Endothelial cell of umbilical vein (primary cell): ENCODE measurements at regions not wholly inside any gene's neighbourhood (a gene's known extent, or its start where the extent isn't known, plus 50 kb on each side); places are given as distances from the start of the nearest gene placed in this dataset.

Source experiments
- BruUV-seq: library from RNA; stranded (reverse); fragments of 400-500 nt; replicated peaks from 2 replicates; lab custom pipeline; 2021; lab: Mats Ljungman, UMichigan
- CTCF ChIA-PET: fragments of 300-600, 350-600 bp; sonication (Branson Sonifier 250); formaldehyde crosslinking; loops from one replicate; lab custom pipeline; 2021; ENCODE audit warnings: antibody characterized with exemption, inconsistent platforms; lab: Charles Lee
- POLR2A ChIA-PET: fragments of 300-600, 350-600 bp; sonication (Branson Sonifier 250); formaldehyde crosslinking; loops from one replicate; lab custom pipeline; 2021; ENCODE audit warnings: antibody characterized with exemption, inconsistent platforms; lab: Charles Lee
- DNase-seq: peaks from one replicate; pipeline ENCODE4 v3.0.0-alpha.2; 2011; ENCODE audit warnings: low read depth, low spot score
- FAIRE-seq: peaks from 2 replicates; lab custom pipeline; 2011; peaks lifted over from hg19 to GRCh38; lab: Jason Lieb, UNC
- H2AFZ ChIP-seq: 2 replicates; pipeline ENCODE4 v1.6.0; 2012; ENCODE audit warnings: low read depth, low read length, control low read depth, inconsistent platforms
- H3K27ac ChIP-seq: 2 replicates; pipeline ENCODE4 v1.5.1; 2011; ENCODE audit warnings: low read depth, mild to moderate bottlenecking, control low read depth, low read length, moderate library complexity; ENCODE audit not compliant: insufficient read depth
- H3K27me3 ChIP-seq, 2 experiments: 2 replicates each; pipeline versions ENCODE4 v1.6.0 to v1.6.1; 2011; ENCODE audit warnings: low read length in 2 of 2, mixed read lengths in 1 of 2; ENCODE audit not compliant: control insufficient read depth in 2 of 2, insufficient read depth in 2 of 2
- H3K36me3 ChIP-seq, 2 experiments: 2 replicates in 1 of 2; 3 replicates in 1 of 2; pipeline ENCODE4 v1.5.1; 2011; ENCODE audit warnings: low read length in 2 of 2, mild to moderate bottlenecking in 1 of 2, moderate library complexity in 1 of 2; ENCODE audit not compliant: control insufficient read depth in 2 of 2, insufficient read depth in 2 of 2; ENCODE audit errors: extremely low read depth in 1 of 2
- H3K4me1 ChIP-seq: 3 replicates; pipeline ENCODE4 v1.5.1; 2011; ENCODE audit warnings: mild to moderate bottlenecking, low read length; ENCODE audit not compliant: control insufficient read depth, insufficient read depth; ENCODE audit errors: extremely low read depth
- H3K4me2 ChIP-seq: 2 replicates; pipeline ENCODE4 v1.6.1; 2011; ENCODE audit warnings: low read length, control low read depth, mixed read lengths; ENCODE audit not compliant: insufficient read depth
- H3K4me3 ChIP-seq, 3 experiments: fragments of 200-600 bp in 1 of 3; sonication (generic), shearing (Covaris generic) in 1 of 3; replicated peaks in 1 of 3; 2 replicates each; pipeline ENCODE4 v1.5.1; 2011 to 2016; ENCODE audit warnings: control low read depth in 3 of 3, low read length in 3 of 3, mild to moderate bottlenecking in 2 of 3, inconsistent platforms in 1 of 3, low read depth in 1 of 3, moderate library complexity in 1 of 3; ENCODE audit not compliant: insufficient read depth in 1 of 3
- H3K79me2 ChIP-seq: 2 replicates; pipeline ENCODE4 v1.6.0; 2012; ENCODE audit warnings: low read length, inconsistent platforms; ENCODE audit not compliant: control insufficient read depth, insufficient read depth
- H3K9ac ChIP-seq: replicated peaks from 2 replicates; pipeline ENCODE3; 2011; ENCODE audit warnings: low read length, control low read depth; ENCODE audit not compliant: insufficient read depth; ENCODE audit errors: extremely low read depth
- H3K9me1 ChIP-seq: replicated peaks from 3 replicates; pipeline ENCODE4 v1.6.0; 2011; ENCODE audit warnings: mild to moderate bottlenecking, low read length; ENCODE audit not compliant: control insufficient read depth, insufficient read depth; ENCODE audit errors: extremely low read depth
- H3K9me3 ChIP-seq: replicated peaks from 2 replicates; pipeline ENCODE4 v1.5.1; 2012; ENCODE audit warnings: low read length, inconsistent platforms; ENCODE audit not compliant: control insufficient read depth, insufficient read depth
- H4K20me1 ChIP-seq: replicated peaks from 2 replicates; pipeline ENCODE3; 2011; ENCODE audit warnings: mild to moderate bottlenecking, low read length; ENCODE audit not compliant: control insufficient read depth, insufficient read depth; ENCODE audit errors: extremely low read depth
- CTCF ChIP-seq, 2 donors: IDR thresholded peaks; 1 replicate in 1 of 2; 2 replicates in 1 of 2; pipeline ENCODE4 v1.5.1; 2011; ENCODE audit warnings: low read length in 2 of 2, mild to moderate bottlenecking in 2 of 2, moderate library complexity in 2 of 2, control low read depth in 1 of 2, inconsistent platforms in 1 of 2, low read depth in 1 of 2; ENCODE audit not compliant: insufficient read depth in 1 of 2; ENCODE audit errors: extremely low read depth in 1 of 2
- EZH2 ChIP-seq: IDR thresholded peaks from 2 replicates; pipeline ENCODE4 v1.6.1; 2012; ENCODE audit warnings: borderline replicate concordance, low read depth, mild to moderate bottlenecking, moderate library complexity, low read length, inconsistent platforms; ENCODE audit not compliant: severe bottlenecking
- FOS ChIP-seq: IDR thresholded peaks from 2 replicates; pipeline ENCODE4 v1.6.1; 2011; ENCODE audit warnings: mild to moderate bottlenecking, low read length, moderate library complexity, borderline replicate concordance; ENCODE audit not compliant: insufficient read depth
- GATA2 ChIP-seq: IDR thresholded peaks from 2 replicates; pipeline ENCODE4 v1.7.0; 2011; ENCODE audit warnings: low read depth, mild to moderate bottlenecking, moderate library complexity, mixed read lengths, low read length; ENCODE audit not compliant: insufficient read length, insufficient read depth
- JUN ChIP-seq: IDR thresholded peaks from 2 replicates; pipeline ENCODE4 v1.6.1; 2011; ENCODE audit warnings: borderline replicate concordance, low read depth; ENCODE audit not compliant: insufficient read length, insufficient read depth
- MYC ChIP-seq: IDR thresholded peaks from one replicate; pipeline ENCODE4 v1.6.1; 2011; ENCODE audit warnings: mild to moderate bottlenecking, low read depth, low read length
- POLR2A ChIP-seq: IDR thresholded peaks from 2 replicates; pipeline ENCODE4 v1.6.1; 2012; ENCODE audit warnings: low read depth, mild to moderate bottlenecking, control low read depth, low read length
- POLR2AphosphoS5 ChIP-seq: IDR thresholded peaks from 2 replicates; pipeline ENCODE4 v1.6.1; 2012; ENCODE audit warnings: low read depth, mild to moderate bottlenecking, control low read depth, low read length, moderate library complexity; ENCODE audit not compliant: insufficient read depth
- dilution Hi-C: fragments of 300-500 bp; cut with MboI; formaldehyde crosslinking; loops from one replicate; pipeline ENCODE4 v1.15.0; 2019; ENCODE audit warnings: low sequenced_read_pairs; ENCODE audit not compliant: extremely low pct_ligation_motif_present
- intact Hi-C: fragments of 100-400 bp; cut with micrococcal nuclease; formaldehyde crosslinking; loops from one replicate; pipeline ENCODE4 v1.10.0; 2022
- TF ChIP-seq, protein P1 (sequence below): IDR thresholded peaks from 2 replicates; pipeline ENCODE4 v1.6.1; 2011; ENCODE audit not compliant: insufficient read depth, insufficient read length

DNA sequence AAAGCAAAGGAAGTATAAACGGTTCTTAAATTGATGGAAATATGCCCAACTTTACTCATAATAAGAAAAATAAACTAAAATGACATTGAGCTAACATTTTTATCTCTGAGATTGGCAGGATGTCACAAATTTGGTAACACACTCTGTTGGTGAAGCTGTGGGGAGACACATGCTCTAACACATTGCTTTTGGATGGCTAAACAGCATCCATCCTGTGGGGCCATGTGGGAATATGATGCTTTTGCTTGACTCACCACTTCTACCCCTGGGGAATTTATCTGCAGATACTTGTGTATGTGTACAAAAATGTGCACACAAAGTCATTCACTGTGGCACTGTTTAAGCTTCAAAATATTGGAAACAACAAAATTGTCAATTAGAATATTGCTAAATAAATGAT lies 100.2 kb downstream of the ANAPC4 start:
- POLR2A ChIA-PET: no interaction called here
- no peak for TF ChIP-seq CTCF (IDR thresholded peaks at IDR 0.05; ENCODE audit: extremely low read depth in 1 of 2, insufficient read depth in 1 of 2, low read depth in 1 of 2, low read length in 2 of 2)
- TF ChIP-seq FOS: no peak
- TF ChIP-seq MYC: no peak
- TF ChIP-seq JUN: no peak
- TF ChIP-seq, protein P1, sequence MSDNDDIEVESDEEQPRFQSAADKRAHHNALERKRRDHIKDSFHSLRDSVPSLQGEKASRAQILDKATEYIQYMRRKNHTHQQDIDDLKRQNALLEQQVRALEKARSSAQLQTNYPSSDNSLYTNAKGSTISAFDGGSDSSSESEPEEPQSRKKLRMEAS: no peak
- no peak for TF ChIP-seq GATA2
- no peak for TF ChIP-seq POLR2A
- no peak for TF ChIP-seq EZH2
- no peak for TF ChIP-seq POLR2AphosphoS5
- Histone ChIP-seq H3K4me3 (no peak overlapping the region), H3K27me3 (no peaks in the 10 kb centered on the region), H3K4me2 (no peak overlapping the region), H4K20me1 (no peaks in the 10 kb centered on the region), H3K79me2 (no peaks in the 10 kb centered on the region), H2AFZ (no peak overlapping the region), H3K9me3 (no peaks in the 10 kb centered on the region), H3K27ac (no peak overlapping the region), H3K9ac (no peak overlapping the region), H3K36me3 (no peaks in the 10 kb centered on the region), H3K9me1 (no peaks in the 10 kb centered on the region), H3K4me1 (no peaks in the 10 kb centered on the region)
- DNase-seq (no peak), FAIRE-seq (no peak)
- no TSS peak for BruUV-seq
- dilution Hi-C loops: no loop called here
- intact Hi-C loops: no loop called here
- CTCF ChIA-PET: interaction anchor here (1.1 kb wide), 1 partner anchor 10 kb away, joined by 3 read pairs; no protein-coding TSS in a partner anchor
